ENCODE measurements at regions not wholly inside any gene's neighbourhood (a gene's known extent, or its start where the extent isn't known, plus 50 kb on each side); places are given as distances from the start of the nearest gene placed in this dataset.

DNA sequence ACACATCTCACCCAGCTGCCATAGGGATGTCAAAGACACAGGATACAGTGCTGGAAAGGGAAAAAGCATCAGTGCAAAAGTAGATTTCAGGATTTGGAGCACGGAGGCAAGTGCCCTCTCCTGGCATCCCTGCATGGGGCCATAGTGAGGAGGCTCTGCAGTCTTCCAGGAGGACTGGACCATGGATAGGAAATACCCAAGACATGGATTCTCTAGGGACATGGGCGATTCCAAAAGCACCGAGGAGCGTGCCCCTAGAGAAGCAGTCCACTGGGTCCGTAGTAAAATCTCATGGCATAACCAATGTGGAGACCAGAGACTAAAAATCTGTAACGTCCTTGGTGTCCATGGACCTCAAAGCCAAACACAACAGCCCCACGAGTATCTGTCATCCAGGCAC lies 818.2 kb downstream of the KCNJ18 start:
- Histone ChIP-seq H3K9me1 (replicated peaks; ENCODE audit: control insufficient read depth, extremely low read depth, insufficient read depth, low read length) (no peaks in the 10 kb centered on the region), H3K4me3 (replicated peaks in 1 of 3; ENCODE audit: insufficient read depth in 1 of 3, low read depth in 1 of 3, low read length in 3 of 3) (no peak overlapping the region), H3K9me3 (replicated peaks; ENCODE audit: control insufficient read depth, insufficient read depth, low read length) (no peaks in the 10 kb centered on the region), H3K36me3 (ENCODE audit: control insufficient read depth in 2 of 2, extremely low read depth in 1 of 2, insufficient read depth in 2 of 2, low read length in 2 of 2) (no peaks in the 10 kb centered on the region), H3K4me1 (ENCODE audit: control insufficient read depth, extremely low read depth, insufficient read depth, low read length) (no peaks in the 10 kb centered on the region), H3K27ac (ENCODE audit: insufficient read depth, low read depth, low read length) (no peak overlapping the region), H3K79me2 (ENCODE audit: control insufficient read depth, insufficient read depth, low read length) (no peaks in the 10 kb centered on the region), H4K20me1 (replicated peaks; ENCODE audit: control insufficient read depth, extremely low read depth, insufficient read depth, low read length) (no peaks in the 10 kb centered on the region), H3K27me3 (ENCODE audit: control insufficient read depth in 2 of 2, insufficient read depth in 2 of 2, low read length in 2 of 2) (no peaks in the 10 kb centered on the region), H2AFZ (ENCODE audit: low read depth, low read length) (no peak overlapping the region), H3K4me2 (ENCODE audit: insufficient read depth, low read length) (no peak overlapping the region), H3K9ac (replicated peaks; ENCODE audit: extremely low read depth, insufficient read depth, low read length) (no peak overlapping the region)
- no TSS peak for BruUV-seq (replicated peaks)
- FAIRE-seq = no peak
- intact Hi-C loops (cut with micrococcal nuclease) (no loop called here), dilution Hi-C loops (cut with MboI; ENCODE audit: extremely low pct_ligation_motif_present, low sequenced_read_pairs) (no loop called here)
- ChIA-PET POLR2A (no interaction called here), CTCF (no interaction called here)
- no peak for DNase-seq (ENCODE audit: low read depth, low spot score)
- TF ChIP-seq FOS (IDR thresholded peaks at IDR 0.05; ENCODE audit: borderline replicate concordance, insufficient read depth, low read length) (no peak), EZH2 (IDR thresholded peaks at IDR 0.05; ENCODE audit: borderline replicate concordance, low read depth, low read length, severe bottlenecking) (no peak), JUN (IDR thresholded peaks at IDR 0.05; ENCODE audit: borderline replicate concordance, insufficient read depth, insufficient read length, low read depth) (no peak), GATA2 (IDR thresholded peaks at IDR 0.05; ENCODE audit: insufficient read depth, insufficient read length, low read depth, low read length) (no peak), POLR2AphosphoS5 (IDR thresholded peaks at IDR 0.05; ENCODE audit: insufficient read depth, low read depth, low read length) (no peak), MYC (IDR thresholded peaks at IDR 0.05; ENCODE audit: low read depth, low read length) (no peak), POLR2A (IDR thresholded peaks at IDR 0.05; ENCODE audit: low read depth, low read length) (no peak)
- TF ChIP-seq, protein P1, sequence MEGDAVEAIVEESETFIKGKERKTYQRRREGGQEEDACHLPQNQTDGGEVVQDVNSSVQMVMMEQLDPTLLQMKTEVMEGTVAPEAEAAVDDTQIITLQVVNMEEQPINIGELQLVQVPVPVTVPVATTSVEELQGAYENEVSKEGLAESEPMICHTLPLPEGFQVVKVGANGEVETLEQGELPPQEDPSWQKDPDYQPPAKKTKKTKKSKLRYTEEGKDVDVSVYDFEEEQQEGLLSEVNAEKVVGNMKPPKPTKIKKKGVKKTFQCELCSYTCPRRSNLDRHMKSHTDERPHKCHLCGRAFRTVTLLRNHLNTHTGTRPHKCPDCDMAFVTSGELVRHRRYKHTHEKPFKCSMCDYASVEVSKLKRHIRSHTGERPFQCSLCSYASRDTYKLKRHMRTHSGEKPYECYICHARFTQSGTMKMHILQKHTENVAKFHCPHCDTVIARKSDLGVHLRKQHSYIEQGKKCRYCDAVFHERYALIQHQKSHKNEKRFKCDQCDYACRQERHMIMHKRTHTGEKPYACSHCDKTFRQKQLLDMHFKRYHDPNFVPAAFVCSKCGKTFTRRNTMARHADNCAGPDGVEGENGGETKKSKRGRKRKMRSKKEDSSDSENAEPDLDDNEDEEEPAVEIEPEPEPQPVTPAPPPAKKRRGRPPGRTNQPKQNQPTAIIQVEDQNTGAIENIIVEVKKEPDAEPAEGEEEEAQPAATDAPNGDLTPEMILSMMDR (IDR thresholded peaks at IDR 0.05; ENCODE audit: extremely low read depth in 1 of 2, insufficient read depth in 1 of 2, low read depth in 1 of 2, low read length in 2 of 2) = no peak
- TF ChIP-seq, protein P2, sequence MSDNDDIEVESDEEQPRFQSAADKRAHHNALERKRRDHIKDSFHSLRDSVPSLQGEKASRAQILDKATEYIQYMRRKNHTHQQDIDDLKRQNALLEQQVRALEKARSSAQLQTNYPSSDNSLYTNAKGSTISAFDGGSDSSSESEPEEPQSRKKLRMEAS (IDR thresholded peaks at IDR 0.05; ENCODE audit: insufficient read depth, insufficient read length) = no peak
